ENCODE measurements at regions not wholly inside any gene's neighbourhood (a gene's known extent, or its start where the extent isn't known, plus 50 kb on each side); places are given as distances from the start of the nearest gene placed in this dataset.
"Not testable (repeated sequence)": the region's sequence is repeated elsewhere in the genome, so short reads cannot be mapped to it uniquely, and the experiment has no call there.

DNA sequence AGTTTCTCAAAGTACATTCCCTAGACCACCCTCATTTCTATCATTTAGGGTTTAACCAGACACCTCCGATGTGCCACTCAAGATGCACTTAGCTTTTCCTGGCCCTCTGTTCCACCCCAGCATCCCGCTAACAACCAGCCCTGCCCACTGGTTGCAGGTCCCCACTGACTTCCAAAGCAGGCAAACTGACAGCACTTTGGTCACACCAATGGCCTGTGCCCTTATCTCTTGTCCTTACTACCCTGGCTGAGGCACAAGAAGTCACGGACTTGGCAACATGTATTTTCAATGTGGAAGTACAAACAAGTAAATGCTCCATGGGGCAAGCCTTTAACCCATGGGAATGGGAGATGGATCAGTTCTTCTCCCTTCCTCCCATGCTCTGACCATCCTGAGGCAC, 357.1 kb downstream of the OMA1 start:
- Histone ChIP-seq H3K4me1 (no peaks in the 10 kb centered on the region), H3K27me3 (no peaks in the 10 kb centered on the region), H3K27ac (no peak overlapping the region), H3K36me3 (no peaks in the 10 kb centered on the region), H3K9me3 (no peaks in the 10 kb centered on the region), H3K4me3 (no peak overlapping the region)
- DNase-seq: no peak
- TF ChIP-seq CTCF (IDR thresholded peaks at IDR 0.05) (no peak), POLR2A (IDR thresholded peaks at IDR 0.05) (no peak)

DNA sequence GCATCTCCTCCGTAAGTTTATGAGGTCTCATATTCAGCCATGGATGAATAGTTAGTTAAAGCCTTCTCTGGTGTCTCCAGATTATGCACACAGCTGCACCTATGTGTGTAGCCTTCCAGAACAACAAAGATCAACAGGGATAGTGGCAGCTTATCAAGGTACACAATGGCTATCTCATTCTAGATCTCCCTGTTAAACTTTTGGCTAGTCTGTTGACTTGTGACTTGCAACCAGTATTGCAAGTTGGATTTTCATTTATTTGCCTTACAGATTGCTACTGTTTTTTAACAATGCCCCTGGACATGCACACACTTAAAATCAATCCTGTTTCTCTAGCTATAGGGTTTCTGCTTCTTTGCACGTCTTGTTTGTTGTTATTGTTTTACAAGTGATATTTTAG, 363.2 kb downstream of the OMA1 start:
- no peak for TF ChIP-seq POLR2A (IDR thresholded peaks at IDR 0.05)
- no peak for TF ChIP-seq CTCF (IDR thresholded peaks at IDR 0.05)
- H3K4me3 ChIP-seq: no peak overlapping the region
- no peaks in the 10 kb centered on the region for H3K36me3 ChIP-seq
- no peak overlapping the region for H3K27ac ChIP-seq
- no peaks in the 10 kb centered on the region for H3K9me3 ChIP-seq
- H3K27me3 ChIP-seq: no peaks in the 10 kb centered on the region
- H3K4me1 ChIP-seq: no peaks in the 10 kb centered on the region
- no peak for DNase-seq

DNA sequence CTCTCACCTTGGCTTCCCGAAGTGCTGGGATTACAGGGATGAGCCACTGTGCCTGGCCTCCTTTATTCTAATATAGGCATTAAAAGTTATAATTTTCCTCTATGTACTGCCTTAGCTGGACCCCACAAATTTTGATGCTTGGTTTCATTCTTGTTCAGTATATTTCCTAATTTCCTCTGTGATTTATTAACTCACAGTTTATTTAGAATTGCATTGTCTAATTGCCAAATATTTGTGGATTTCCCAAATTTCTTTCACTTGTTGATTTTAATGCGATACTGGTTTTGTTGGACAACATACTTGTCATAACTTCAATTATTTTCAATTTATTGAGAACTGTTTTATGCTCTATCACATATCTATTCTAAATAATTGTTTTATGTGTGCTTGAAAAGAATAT, 366.0 kb downstream of the OMA1 start:
- Histone ChIP-seq H3K4me3 (no peak overlapping the region), H3K36me3 (no peaks in the 10 kb centered on the region), H3K9me3 (no peaks in the 10 kb centered on the region), H3K27me3 (no peaks in the 10 kb centered on the region), H3K27ac (no peak overlapping the region), H3K4me1 (no peaks in the 10 kb centered on the region)
- no peak for DNase-seq
- TF ChIP-seq POLR2A (IDR thresholded peaks at IDR 0.05) (no peak), CTCF (IDR thresholded peaks at IDR 0.05) (no peak)

- H3K9me3 ChIP-seq, H3K36me3 ChIP-seq, DNase-seq, H3K4me3 ChIP-seq, H3K27ac ChIP-seq, H3K4me1 ChIP-seq, H3K27me3 ChIP-seq: not testable (repeated sequence)
These were observed 377.4 kb downstream of the OMA1 start for GRCh38 chr1:58169160-58169559.

GRCh38 chr1:58167131-58167530, 379.4 kb downstream of the OMA1 start:
- H3K27me3 ChIP-seq, H3K27ac ChIP-seq, H3K4me1 ChIP-seq, DNase-seq, H3K4me3 ChIP-seq, H3K9me3 ChIP-seq, H3K36me3 ChIP-seq: not testable (repeated sequence)

DNA sequence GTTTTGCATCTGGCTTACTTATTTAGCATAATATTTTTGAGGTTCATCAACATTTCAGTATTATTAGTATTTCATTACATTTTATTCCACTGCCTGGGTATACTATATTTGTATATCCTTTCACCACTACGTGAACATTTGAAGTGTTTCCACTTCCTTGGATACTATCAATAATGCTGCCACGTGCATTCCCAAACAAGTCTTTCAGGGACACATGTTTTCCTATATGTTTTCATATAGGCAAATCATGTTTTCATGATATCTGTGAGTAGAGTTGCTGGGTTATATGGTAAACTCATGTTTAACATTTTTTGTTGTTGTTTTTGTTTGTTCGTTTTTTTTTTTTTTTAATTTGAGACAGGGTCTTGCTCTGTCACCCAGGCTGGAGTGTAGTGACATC, 380.1 kb downstream of the OMA1 start:
- no peaks in the 10 kb centered on the region for H3K36me3 ChIP-seq
- no peaks in the 10 kb centered on the region for H3K4me1 ChIP-seq
- DNase-seq: no peak
- H3K9me3 ChIP-seq: no peaks in the 10 kb centered on the region
- H3K4me3 ChIP-seq: no peak overlapping the region
- H3K27ac ChIP-seq: no peak overlapping the region
- no peaks in the 10 kb centered on the region for H3K27me3 ChIP-seq
- no peak for TF ChIP-seq CTCF (IDR thresholded peaks at IDR 0.05)
- TF ChIP-seq POLR2A (IDR thresholded peaks at IDR 0.05): no peak

- Histone ChIP-seq H3K27me3 (no peaks in the 10 kb centered on the region), H3K4me1 (no peaks in the 10 kb centered on the region), H3K9me3 (no peaks in the 10 kb centered on the region), H3K27ac (no peak overlapping the region), H3K36me3 (no peaks in the 10 kb centered on the region), H3K4me3 (no peak overlapping the region)
- DNase-seq: no peak
- TF ChIP-seq CTCF (IDR thresholded peaks at IDR 0.05) (no peak), POLR2A (IDR thresholded peaks at IDR 0.05) (no peak)
These were observed 381.5 kb downstream of the OMA1 start for GRCh38 chr1:58165073-58165472.

Measured in Peyer's patch (tissue), 4 donors.